CD8-positive, alpha-beta memory T cell (primary cell): ENCODE measurements at regions not wholly inside any gene's neighbourhood (a gene's known extent, or its start where the extent isn't known, plus 50 kb on each side); places are given as distances from the start of the nearest gene placed in this dataset.

Experiments used
- CTCF ChIA-PET: fragments of 350-600 bp; sonication (Branson Sonifier 250); formaldehyde crosslinking; loops from one replicate; lab custom pipeline; 2021; ENCODE audit warnings: antibody characterized with exemption; lab: Charles Lee
- POLR2A ChIA-PET: fragments of 350-600 bp; sonication (Branson Sonifier 250); formaldehyde crosslinking; loops from one replicate; lab custom pipeline; 2021; ENCODE audit warnings: antibody characterized with exemption; lab: Charles Lee
- DNase-seq, 5 donors: peaks; one replicate each; pipeline versions ENCODE4 v3.0.0 to v3.0.0-alpha.2; 2020 to 2022; ENCODE audit warnings: mixed read lengths in 1 of 5
- H3K27ac ChIP-seq: one replicate; pipeline ENCODE4 v1.7.0; 2013; ENCODE audit warnings: low read depth, mild to moderate bottlenecking, low read length, moderate library complexity
- H3K27me3 ChIP-seq: 2 replicates; pipeline ENCODE4 v1.7.0; 2013; ENCODE audit warnings: low read length, mild to moderate bottlenecking; ENCODE audit not compliant: insufficient read depth, poor library complexity, severe bottlenecking
- H3K36me3 ChIP-seq: 2 replicates; pipeline ENCODE4 v1.7.0; 2013; ENCODE audit warnings: mild to moderate bottlenecking, low read length, moderate library complexity; ENCODE audit not compliant: insufficient read depth
- H3K4me1 ChIP-seq: 2 replicates; pipeline ENCODE4 v1.7.0; 2013; ENCODE audit warnings: mild to moderate bottlenecking, low read length, moderate library complexity; ENCODE audit not compliant: insufficient read depth
- H3K4me3 ChIP-seq: 2 replicates; pipeline ENCODE4 v1.7.0; 2013; ENCODE audit warnings: mild to moderate bottlenecking, low read length
- H3K9me3 ChIP-seq: 2 replicates; pipeline ENCODE4 v1.7.0; 2013; ENCODE audit warnings: mild to moderate bottlenecking, low read length
- H3K27ac Mint-ChIP-seq, 8 donors: one replicate each; pipeline ENCODE4 v1.8.0; 2020 to 2021; ENCODE audit warnings: mixed read lengths in 8 of 8, mild to moderate bottlenecking in 6 of 8, inconsistent platforms in 3 of 8, moderate library complexity in 3 of 8
- H3K27me3 Mint-ChIP-seq, 2 donors: one replicate each; pipeline ENCODE4 v1.8.0; 2020 to 2021; ENCODE audit warnings: mixed read lengths in 2 of 2, mild to moderate bottlenecking in 1 of 2, moderate library complexity in 1 of 2
- H3K36me3 Mint-ChIP-seq, 3 donors: one replicate each; pipeline ENCODE4 v1.8.0; 2020 to 2021; ENCODE audit warnings: mixed read lengths in 3 of 3, inconsistent platforms in 1 of 3, mild to moderate bottlenecking in 1 of 3
- H3K4me1 Mint-ChIP-seq, 3 donors: one replicate each; pipeline ENCODE4 v1.8.0; 2020 to 2021; ENCODE audit warnings: mixed read lengths in 3 of 3, inconsistent platforms in 1 of 3, mild to moderate bottlenecking in 1 of 3
- H3K4me3 Mint-ChIP-seq, 7 donors: one replicate each; pipeline ENCODE4 v1.8.0; 2020 to 2021; ENCODE audit warnings: mixed read lengths in 7 of 7, mild to moderate bottlenecking in 6 of 7, moderate library complexity in 4 of 7, inconsistent platforms in 2 of 7
- H3K9me3 Mint-ChIP-seq, 5 donors: one replicate each; pipeline ENCODE4 v1.8.0; 2020 to 2022; ENCODE audit warnings: mixed read lengths in 5 of 5, mild to moderate bottlenecking in 3 of 5, moderate library complexity in 2 of 5, inconsistent platforms in 1 of 5

DNA sequence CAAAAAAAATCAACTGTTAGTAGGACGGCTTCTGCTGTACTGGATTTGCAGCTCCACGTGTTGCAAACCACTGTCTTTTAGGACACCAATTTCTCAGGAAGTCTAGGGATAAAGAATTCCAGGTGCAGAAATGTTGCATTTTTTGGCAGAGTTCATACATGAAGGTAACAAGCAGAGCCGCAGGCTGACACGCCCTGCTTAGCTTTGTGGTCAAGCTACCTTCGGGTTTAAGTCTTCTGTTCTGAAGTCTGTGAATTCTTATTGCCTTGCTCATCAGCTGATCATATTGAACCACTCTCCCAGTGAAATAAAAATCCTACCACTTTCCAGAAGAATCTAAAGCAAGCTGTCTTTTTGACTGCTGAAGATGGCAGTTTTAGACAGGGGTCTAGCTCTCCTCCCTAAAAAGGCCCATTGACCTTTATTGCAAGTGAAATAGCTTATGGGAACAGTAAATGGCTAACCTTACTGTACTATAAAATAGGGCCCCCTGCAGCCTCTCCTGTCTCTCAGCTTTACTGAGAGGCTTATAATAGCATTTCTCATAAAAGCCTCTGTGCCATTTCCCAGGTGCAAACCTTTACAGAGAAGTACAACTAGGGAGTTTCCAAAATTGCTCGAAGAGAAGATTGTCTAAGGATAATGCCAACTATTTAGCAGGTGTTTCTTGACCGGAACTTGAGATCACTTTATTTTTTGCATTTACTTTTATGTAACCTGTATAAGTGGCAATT is 262.2 kb upstream of the IL12A start:
- POLR2A ChIA-PET, result no interaction called here
- Histone ChIP-seq H3K36me3 (no peaks in the 10 kb centered on the region), H3K9me3 (no peaks in the 10 kb centered on the region), H3K27ac (no peak overlapping the region), H3K4me1 (no peaks in the 10 kb centered on the region), H3K27me3 (no peaks in the 10 kb centered on the region), H3K4me3 (no peak overlapping the region)
- no peaks in the 10 kb centered on the region for H3K36me3 Mint-ChIP-seq
- no peak overlapping the region for H3K27ac Mint-ChIP-seq
- no peaks in the 10 kb centered on the region for H3K4me1 Mint-ChIP-seq
- no peaks in the 10 kb centered on the region for H3K9me3 Mint-ChIP-seq
- CTCF ChIA-PET, result no interaction called here
- H3K4me3 Mint-ChIP-seq, result no peak overlapping the region
- DNase-seq, result no peak
- H3K27me3 Mint-ChIP-seq, result no peaks in the 10 kb centered on the region

DNA sequence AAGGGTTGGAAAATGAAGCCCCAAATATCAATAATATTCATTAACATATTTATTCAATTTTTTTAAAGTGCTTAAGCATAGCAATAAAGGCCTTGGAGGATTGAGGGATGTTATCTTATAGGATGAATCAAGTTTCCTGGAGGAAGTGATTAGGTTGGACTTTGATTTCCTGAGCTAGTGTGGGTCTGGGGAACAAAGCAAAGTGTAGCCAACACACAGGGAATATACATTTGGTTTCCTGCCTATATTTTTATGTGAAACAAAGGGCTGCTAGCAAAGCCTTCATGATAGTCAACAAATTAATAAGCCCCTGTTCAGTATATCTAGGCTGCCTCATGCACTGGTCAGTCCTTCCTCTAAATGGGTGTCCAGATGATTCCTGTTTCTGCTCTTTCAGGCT is 261.1 kb upstream of the IL12A start:
- Mint-ChIP-seq H3K4me3 (no peak overlapping the region), H3K9me3 (no peaks in the 10 kb centered on the region), H3K36me3 (no peaks in the 10 kb centered on the region), H3K27ac (no peak overlapping the region), H3K4me1 (no peaks in the 10 kb centered on the region), H3K27me3 (no peaks in the 10 kb centered on the region)
- POLR2A ChIA-PET, result no interaction called here
- Histone ChIP-seq H3K27me3 (no peaks in the 10 kb centered on the region), H3K27ac (no peak overlapping the region), H3K4me3 (no peak overlapping the region), H3K9me3 (no peaks in the 10 kb centered on the region), H3K4me1 (no peaks in the 10 kb centered on the region), H3K36me3 (no peaks in the 10 kb centered on the region)
- no peak for DNase-seq
- CTCF ChIA-PET, result no interaction called here

DNA sequence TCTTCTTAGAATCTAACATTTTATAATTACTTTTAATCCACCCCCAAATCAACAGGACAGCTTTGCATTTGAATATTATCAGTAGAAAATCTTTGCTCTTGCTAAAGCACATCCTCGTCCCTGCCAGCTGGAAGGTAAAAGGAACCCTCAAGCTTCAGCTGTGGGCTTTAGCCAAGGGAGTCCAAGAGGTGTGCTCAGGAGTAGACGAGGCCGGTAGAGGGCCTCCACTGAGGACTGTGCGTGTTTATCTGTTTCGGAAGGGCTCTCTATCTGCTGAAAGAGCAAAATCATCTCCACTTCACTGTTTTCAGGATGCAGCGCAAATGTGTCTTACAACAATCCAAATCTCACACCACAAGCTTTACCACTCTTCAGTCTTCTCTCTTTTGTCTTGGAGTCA is 257.4 kb upstream of the IL12A start:
- no peak overlapping the region for H3K27ac ChIP-seq
- H3K4me1 ChIP-seq, result no peaks in the 10 kb centered on the region
- Mint-ChIP-seq H3K4me3 (no peak overlapping the region), H3K27ac (no peak overlapping the region), H3K9me3 (peaks cover 0 to 2% (median 2%) of the 10 kb centered on the region in 5 donors), H3K27me3 (peaks cover 0 to 2% of the 10 kb centered on the region in 2 donors), H3K4me1 (no peaks in the 10 kb centered on the region), H3K36me3 (no peaks in the 10 kb centered on the region)
- DNase-seq, result no peak
- no peak overlapping the region for H3K4me3 ChIP-seq
- H3K27me3 ChIP-seq, result no peaks in the 10 kb centered on the region
- H3K9me3 ChIP-seq, result no peaks in the 10 kb centered on the region
- H3K36me3 ChIP-seq, result no peaks in the 10 kb centered on the region
- POLR2A ChIA-PET, result no interaction called here
- CTCF ChIA-PET, result no interaction called here

DNA sequence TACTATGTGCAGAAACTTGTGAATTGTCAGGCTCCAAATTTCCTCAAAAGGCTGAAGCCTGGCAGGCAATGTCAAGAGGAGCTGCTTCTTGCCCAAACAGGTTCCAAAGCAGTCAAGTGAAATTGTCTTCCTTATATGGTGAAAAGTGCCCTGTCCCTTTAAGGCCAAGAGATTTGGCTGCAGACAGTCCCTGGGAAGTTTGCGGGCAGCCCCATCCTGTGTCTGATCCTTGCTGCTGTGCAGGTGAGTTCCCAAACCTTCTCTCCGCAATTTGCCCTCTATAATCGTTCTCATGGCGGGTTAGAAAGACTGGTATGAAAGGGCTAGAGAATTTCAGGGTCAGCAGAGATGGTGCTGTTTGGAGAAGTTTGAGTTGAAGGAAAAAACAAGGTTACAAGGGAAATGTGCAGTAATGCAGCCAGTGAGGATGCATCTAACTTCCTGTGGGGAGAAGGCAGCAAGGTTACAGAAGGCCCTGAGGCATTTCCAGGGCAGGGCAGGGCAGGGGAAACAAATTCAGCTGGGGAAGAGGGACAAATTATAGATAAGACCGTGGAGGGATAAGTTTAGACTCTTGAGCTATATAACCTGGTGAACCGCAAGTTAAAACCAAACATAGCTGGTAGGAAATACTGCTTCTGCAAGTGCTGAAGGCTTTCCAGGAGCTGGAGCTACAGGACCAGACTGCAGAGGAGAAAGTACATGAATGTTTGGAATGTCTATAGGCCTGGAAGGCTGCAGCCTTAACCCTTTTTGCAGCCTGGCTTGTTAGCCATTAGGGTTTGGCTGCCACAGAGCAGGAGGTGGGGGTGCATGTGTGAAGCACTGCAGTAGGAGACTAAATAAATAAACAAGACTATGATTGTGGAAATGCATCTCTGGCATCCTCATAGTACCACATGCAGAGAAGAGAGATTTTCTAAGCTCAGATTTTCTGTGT is 256.2 kb upstream of the IL12A start:
- ChIA-PET CTCF (no interaction called here), POLR2A (no interaction called here)
- no peaks in the 10 kb centered on the region for H3K9me3 ChIP-seq
- Mint-ChIP-seq H3K36me3 (no peaks in the 10 kb centered on the region), H3K9me3 (peaks cover 0 to 2% (median 2%) of the 10 kb centered on the region in 5 donors), H3K27ac (no peak overlapping the region), H3K4me1 (no peaks in the 10 kb centered on the region), H3K4me3 (no peak overlapping the region), H3K27me3 (peaks cover under 1 to 2% of the 10 kb centered on the region in 2 donors)
- H3K4me1 ChIP-seq, result no peaks in the 10 kb centered on the region
- no peak overlapping the region for H3K27ac ChIP-seq
- DNase-seq, result no peak
- no peaks in the 10 kb centered on the region for H3K27me3 ChIP-seq
- H3K36me3 ChIP-seq, result no peaks in the 10 kb centered on the region
- H3K4me3 ChIP-seq, result no peak overlapping the region

DNA sequence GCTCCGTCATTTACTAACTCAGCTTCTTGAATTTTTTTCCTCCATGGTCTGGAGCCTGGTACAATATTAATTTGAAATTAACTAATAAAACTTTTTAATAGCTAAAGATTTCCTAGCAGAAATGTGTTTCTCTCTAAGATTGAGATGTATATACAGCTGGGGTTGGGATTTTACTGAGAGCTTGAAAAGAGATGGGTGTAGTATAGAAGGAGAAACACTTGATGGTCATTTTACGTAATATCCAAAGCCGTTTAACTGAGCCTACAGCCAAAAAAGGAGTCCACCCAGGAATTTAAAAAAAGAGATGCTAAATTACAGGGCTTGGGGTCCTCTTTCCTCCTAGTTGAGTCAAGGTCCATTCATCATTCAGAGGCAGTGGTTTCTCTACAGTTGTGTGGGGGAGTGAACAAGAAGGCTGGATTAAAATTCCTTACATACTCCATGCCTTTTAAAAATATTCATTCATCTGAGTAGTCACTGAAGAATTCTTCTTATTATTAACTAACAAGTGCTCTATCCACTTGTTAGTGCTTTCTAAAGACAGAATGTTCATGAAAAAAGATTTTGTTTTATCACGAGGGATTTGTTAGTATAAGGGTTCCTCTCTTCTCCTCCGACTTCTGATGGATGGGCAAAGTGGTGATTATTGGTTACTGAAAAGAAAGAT is 255.3 kb upstream of the IL12A start:
- no peaks in the 10 kb centered on the region for H3K27me3 ChIP-seq
- no peak overlapping the region for H3K4me3 Mint-ChIP-seq
- no peaks in the 10 kb centered on the region for H3K4me1 ChIP-seq
- ChIA-PET POLR2A (interaction anchor here (0.6 kb wide), 1 partner anchor 425 kb away, joined by 4 read pairs; no protein-coding TSS in a partner anchor), CTCF (no interaction called here)
- no peaks in the 10 kb centered on the region for H3K9me3 ChIP-seq
- H3K36me3 ChIP-seq, result no peaks in the 10 kb centered on the region
- no peaks in the 10 kb centered on the region for H3K36me3 Mint-ChIP-seq
- H3K27ac ChIP-seq, result no peak overlapping the region
- H3K27me3 Mint-ChIP-seq, result peaks cover 2 to 4% of the 10 kb centered on the region in 2 donors
- no peak overlapping the region for H3K4me3 ChIP-seq
- DNase-seq, result no peak
- no peaks in the 10 kb centered on the region for H3K4me1 Mint-ChIP-seq
- H3K9me3 Mint-ChIP-seq, result peaks cover 0 to 2% (median 2%) of the 10 kb centered on the region in 5 donors
- no peak overlapping the region for H3K27ac Mint-ChIP-seq

DNA sequence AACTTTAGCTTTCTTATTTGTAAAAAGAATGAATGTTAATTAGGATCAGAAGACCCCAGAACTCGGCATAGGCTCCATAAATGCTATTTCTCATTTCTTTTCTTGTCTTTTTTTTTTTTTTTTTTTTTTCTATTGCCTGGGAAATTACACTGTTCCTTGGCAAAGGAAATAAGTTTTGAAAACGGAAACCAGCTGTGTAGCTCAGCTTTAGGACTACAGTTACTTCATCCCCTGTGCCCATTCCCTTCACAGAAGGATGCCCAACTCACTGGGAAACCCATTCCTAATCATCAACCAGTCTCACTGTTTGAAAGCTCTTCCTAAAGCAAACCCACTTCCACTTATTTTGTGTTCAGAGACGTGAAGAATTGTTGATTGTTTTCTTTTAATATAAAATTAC is 254.0 kb upstream of the IL12A start:
- no peak overlapping the region for H3K27ac ChIP-seq
- CTCF ChIA-PET, result no interaction called here
- no peaks in the 10 kb centered on the region for H3K4me1 Mint-ChIP-seq

DNA sequence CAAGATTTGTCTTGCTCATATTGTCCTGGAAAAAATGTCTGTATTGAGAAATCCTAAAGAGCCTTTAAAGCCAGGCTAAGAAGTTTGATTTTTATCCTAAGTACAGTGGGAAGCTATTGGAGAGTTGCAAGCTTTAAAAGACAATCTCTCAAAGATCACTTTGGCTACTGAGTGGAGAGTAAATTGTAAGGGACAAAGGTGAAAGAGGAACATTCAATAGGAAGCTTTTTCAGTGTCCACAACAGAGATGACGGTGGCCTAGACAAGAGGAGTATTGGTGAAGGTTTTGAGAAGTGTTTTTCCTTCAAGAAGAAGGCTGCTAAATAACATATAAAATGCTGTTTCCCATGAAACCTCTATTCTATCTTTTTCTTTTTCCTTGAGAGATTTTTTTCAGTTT is 249.5 kb upstream of the IL12A start:
- no peak for DNase-seq
- Mint-ChIP-seq H3K27me3 (peaks cover 0 to 4% of the 10 kb centered on the region in 2 donors), H3K4me1 (no peaks in the 10 kb centered on the region), H3K36me3 (no peaks in the 10 kb centered on the region), H3K27ac (no peak overlapping the region), H3K4me3 (no peak overlapping the region), H3K9me3 (peaks cover 0 to 11% (median 5%) of the 10 kb centered on the region in 5 donors)
- Histone ChIP-seq H3K4me3 (no peak overlapping the region), H3K27me3 (no peaks in the 10 kb centered on the region), H3K9me3 (no peaks in the 10 kb centered on the region), H3K4me1 (no peaks in the 10 kb centered on the region), H3K27ac (no peak overlapping the region), H3K36me3 (no peaks in the 10 kb centered on the region)
- ChIA-PET POLR2A (no interaction called here), CTCF (no interaction called here)

More for the DNA sequence above, 254.0 kb upstream of the IL12A start:
- H3K4me1 ChIP-seq, result no peaks in the 10 kb centered on the region
- no peaks in the 10 kb centered on the region for H3K27me3 ChIP-seq
- peaks cover 0 to 2% (median 2%) of the 10 kb centered on the region in 5 donors for H3K9me3 Mint-ChIP-seq
- no peak overlapping the region for H3K27ac Mint-ChIP-seq
- no peaks in the 10 kb centered on the region for H3K9me3 ChIP-seq
- H3K27me3 Mint-ChIP-seq, result peaks cover 2 to 4% of the 10 kb centered on the region in 2 donors
- H3K36me3 ChIP-seq, result no peaks in the 10 kb centered on the region
- no peak overlapping the region for H3K4me3 Mint-ChIP-seq
- POLR2A ChIA-PET, result no interaction called here
- no peak overlapping the region for H3K4me3 ChIP-seq
- no peaks in the 10 kb centered on the region for H3K36me3 Mint-ChIP-seq
- DNase-seq, result no peak

DNA sequence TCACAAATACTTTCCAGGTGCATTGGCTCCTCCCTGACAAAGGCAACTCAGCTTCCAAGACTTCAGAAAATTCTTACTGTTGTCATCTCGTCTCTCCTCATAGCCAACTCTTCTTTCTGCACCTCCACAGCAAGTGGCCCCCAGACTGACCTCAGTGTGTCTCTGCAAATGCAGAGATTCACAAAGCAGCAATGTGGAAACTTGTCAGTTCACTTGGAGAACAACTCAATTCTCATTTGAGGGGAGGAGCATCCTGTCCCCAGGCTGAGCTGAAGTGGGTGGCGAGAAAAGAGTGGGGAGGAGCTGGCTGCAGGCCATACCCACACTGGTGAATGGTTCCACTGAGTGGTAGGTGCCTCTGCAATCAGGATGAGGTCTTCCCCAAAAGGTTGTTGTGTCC is 248.7 kb upstream of the IL12A start:
- DNase-seq, result no peak
- H3K9me3 Mint-ChIP-seq, result peaks cover 0 to 9% (median 4%) of the 10 kb centered on the region in 5 donors
- peaks cover 2 to 4% of the 10 kb centered on the region in 2 donors for H3K27me3 Mint-ChIP-seq
- no peak overlapping the region for H3K4me3 Mint-ChIP-seq
- Histone ChIP-seq H3K9me3 (no peaks in the 10 kb centered on the region), H3K36me3 (no peaks in the 10 kb centered on the region), H3K27me3 (no peaks in the 10 kb centered on the region), H3K27ac (no peak overlapping the region), H3K4me1 (no peaks in the 10 kb centered on the region), H3K4me3 (no peak overlapping the region)
- CTCF ChIA-PET, result no interaction called here
- POLR2A ChIA-PET, result no interaction called here
- H3K36me3 Mint-ChIP-seq, result no peaks in the 10 kb centered on the region
- no peaks in the 10 kb centered on the region for H3K4me1 Mint-ChIP-seq
- no peak overlapping the region for H3K27ac Mint-ChIP-seq
